Caco-2 (cell line): ENCODE measurements at regions not wholly inside any gene's neighbourhood (a gene's known extent, or its start where the extent isn't known, plus 50 kb on each side); places are given as distances from the start of the nearest gene placed in this dataset.

Experiments
- BruUV-seq: library from RNA; stranded (reverse); fragments of 400-500 nt; replicated peaks from 2 replicates; lab custom pipeline; 2021; lab: Mats Ljungman, UMichigan
- CTCF ChIA-PET: fragments of 300-600 bp; sonication (Branson Sonifier 250); formaldehyde crosslinking; loops from one replicate; lab custom pipeline; 2022; ENCODE audit warnings: antibody characterized with exemption; lab: Charles Lee
- POLR2A ChIA-PET: fragments of 300-600 bp; sonication (Branson Sonifier 250); formaldehyde crosslinking; loops from one replicate; lab custom pipeline; 2022; ENCODE audit warnings: antibody characterized with exemption; lab: Charles Lee
- DNase-seq, 2 experiments: peaks; one replicate each; pipeline versions ENCODE4 v3.0.0 to v3.0.0-alpha.2; 2020 to 2022
- H3K27me3 ChIP-seq: replicated peaks from 2 replicates; pipeline ENCODE4 v1.6.0; 2011; ENCODE audit warnings: low read length; ENCODE audit not compliant: control insufficient read depth, insufficient read depth
- H3K36me3 ChIP-seq: 2 replicates; pipeline ENCODE4 v1.5.1; 2011; ENCODE audit warnings: low read length; ENCODE audit not compliant: control insufficient read depth, insufficient read depth
- H3K4me1 ChIP-seq: fragments of 250-450 bp; sonication (Bioruptor Pico); 2 replicates; pipeline ENCODE4 v1.5.1; 2020; ENCODE audit warnings: mild to moderate bottlenecking
- H3K4me3 ChIP-seq: 2 replicates; pipeline ENCODE4 v1.5.1; 2011; ENCODE audit warnings: low read depth, mild to moderate bottlenecking, control low read depth, low read length
- H3K9me3 ChIP-seq: fragments of 250-450 bp; sonication (Bioruptor Pico); 2 replicates; pipeline ENCODE4 v1.5.1; 2020; ENCODE audit warnings: mild to moderate bottlenecking, moderate library complexity
- H3K27ac Mint-ChIP-seq: one replicate; pipeline ENCODE4 v1.8.0; 2022; ENCODE audit warnings: mixed read lengths; ENCODE audit not compliant: unreplicated experiment
- H3K27me3 Mint-ChIP-seq: one replicate; pipeline ENCODE4 v1.8.0; 2022; ENCODE audit warnings: mixed read lengths; ENCODE audit not compliant: insufficient read depth, unreplicated experiment
- H3K36me3 Mint-ChIP-seq: one replicate; pipeline ENCODE4 v1.8.0; 2022; ENCODE audit warnings: mild to moderate bottlenecking, mixed read lengths; ENCODE audit not compliant: insufficient read depth, unreplicated experiment
- H3K4me1 Mint-ChIP-seq: one replicate; pipeline ENCODE4 v1.8.0; 2022; ENCODE audit warnings: low read depth, mixed read lengths; ENCODE audit not compliant: unreplicated experiment
- H3K4me3 Mint-ChIP-seq: one replicate; pipeline ENCODE4 v1.8.0; 2022; ENCODE audit warnings: mild to moderate bottlenecking, moderate library complexity, mixed read lengths; ENCODE audit not compliant: unreplicated experiment
- H3K9me3 Mint-ChIP-seq: one replicate; pipeline ENCODE4 v1.8.0; 2022; ENCODE audit warnings: mixed read lengths; ENCODE audit not compliant: unreplicated experiment
- intact Hi-C: fragments of 100-400 bp; cut with micrococcal nuclease; formaldehyde crosslinking; loops from one replicate; pipeline ENCODE4 v1.10.0; 2022; ENCODE audit not compliant: unreplicated experiment
- TF ChIP-seq, protein P1 (sequence below), 2 experiments: fragments of 200-600 bp in 1 of 2; IDR thresholded peaks; 1 replicate in 1 of 2; 2 replicates in 1 of 2; pipeline versions ENCODE4 v1.5.1 to v1.8.0; 2011 to 2022; ENCODE audit warnings: antibody characterized with exemption in 1 of 2, control low read depth in 1 of 2, inconsistent platforms in 1 of 2, low read depth in 1 of 2, low read length in 1 of 2, mild to moderate bottlenecking in 1 of 2, moderate library complexity in 1 of 2; ENCODE audit not compliant: insufficient read depth in 1 of 2, severe bottlenecking in 1 of 2, unreplicated experiment in 1 of 2

GRCh38 chr10:27360581-27361172 lies 120.1 kb upstream of the ACBD5 start:
- Histone ChIP-seq H3K9me3 (no peaks in the 10 kb centered on the region), H3K27me3 (no peaks in the 10 kb centered on the region), H3K36me3 (no peaks in the 10 kb centered on the region), H3K4me1 (no peaks in the 10 kb centered on the region), H3K4me3 (no peak overlapping the region)
- intact Hi-C loops = loop anchor here (1.0 to 5.0 kb wide), 5 partner anchors 41 to 1025 kb away; partner anchors contain the start of gene ACBD5
- DNase-seq = peak; percentile 81 to 89
- no peaks in the 10 kb centered on the region for H3K36me3 Mint-ChIP-seq
- peaks cover 3% of the 10 kb centered on the region for H3K27me3 Mint-ChIP-seq
- no peaks in the 10 kb centered on the region for H3K9me3 Mint-ChIP-seq
- no peaks in the 10 kb centered on the region for H3K4me1 Mint-ChIP-seq
- BruUV-seq = no TSS peak
- H3K27ac Mint-ChIP-seq = no peak overlapping the region
- no peak overlapping the region for H3K4me3 Mint-ChIP-seq
- CTCF ChIA-PET = no interaction called here
- POLR2A ChIA-PET = no interaction called here
- TF ChIP-seq, protein P1, sequence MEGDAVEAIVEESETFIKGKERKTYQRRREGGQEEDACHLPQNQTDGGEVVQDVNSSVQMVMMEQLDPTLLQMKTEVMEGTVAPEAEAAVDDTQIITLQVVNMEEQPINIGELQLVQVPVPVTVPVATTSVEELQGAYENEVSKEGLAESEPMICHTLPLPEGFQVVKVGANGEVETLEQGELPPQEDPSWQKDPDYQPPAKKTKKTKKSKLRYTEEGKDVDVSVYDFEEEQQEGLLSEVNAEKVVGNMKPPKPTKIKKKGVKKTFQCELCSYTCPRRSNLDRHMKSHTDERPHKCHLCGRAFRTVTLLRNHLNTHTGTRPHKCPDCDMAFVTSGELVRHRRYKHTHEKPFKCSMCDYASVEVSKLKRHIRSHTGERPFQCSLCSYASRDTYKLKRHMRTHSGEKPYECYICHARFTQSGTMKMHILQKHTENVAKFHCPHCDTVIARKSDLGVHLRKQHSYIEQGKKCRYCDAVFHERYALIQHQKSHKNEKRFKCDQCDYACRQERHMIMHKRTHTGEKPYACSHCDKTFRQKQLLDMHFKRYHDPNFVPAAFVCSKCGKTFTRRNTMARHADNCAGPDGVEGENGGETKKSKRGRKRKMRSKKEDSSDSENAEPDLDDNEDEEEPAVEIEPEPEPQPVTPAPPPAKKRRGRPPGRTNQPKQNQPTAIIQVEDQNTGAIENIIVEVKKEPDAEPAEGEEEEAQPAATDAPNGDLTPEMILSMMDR (IDR thresholded peaks at IDR 0.05; ENCODE audit: insufficient read depth in 1 of 2, low read depth in 1 of 2, low read length in 1 of 2, severe bottlenecking in 1 of 2, unreplicated experiment in 1 of 2) = peak; percentile 98 to 99

GRCh38 chr10:27359792-27360355 lies 119.3 kb upstream of the ACBD5 start:
- H3K36me3 Mint-ChIP-seq = no peaks in the 10 kb centered on the region
- intact Hi-C loops = loop anchor here (1.0 to 5.0 kb wide), 5 partner anchors 41 to 1025 kb away; partner anchors contain the start of gene ACBD5
- no peaks in the 10 kb centered on the region for H3K4me1 Mint-ChIP-seq
- H3K27me3 Mint-ChIP-seq = no peaks in the 10 kb centered on the region
- Histone ChIP-seq H3K4me1 (no peaks in the 10 kb centered on the region), H3K36me3 (no peaks in the 10 kb centered on the region), H3K4me3 (no peak overlapping the region), H3K27me3 (no peaks in the 10 kb centered on the region), H3K9me3 (no peaks in the 10 kb centered on the region)
- no peaks in the 10 kb centered on the region for H3K9me3 Mint-ChIP-seq
- DNase-seq = no peak
- BruUV-seq = no TSS peak
- no peak overlapping the region for H3K27ac Mint-ChIP-seq
- H3K4me3 Mint-ChIP-seq = no peak overlapping the region
- ChIA-PET CTCF (interaction anchor here (0.6 kb wide), 1 partner anchor 15 kb away, joined by 3 read pairs; no protein-coding TSS in a partner anchor), POLR2A (no interaction called here)
- TF ChIP-seq, protein P1 (IDR thresholded peaks at IDR 0.05; ENCODE audit: insufficient read depth in 1 of 2, low read depth in 1 of 2, low read length in 1 of 2, severe bottlenecking in 1 of 2, unreplicated experiment in 1 of 2) = no peak

GRCh38 chr10:27356738-27357137 lies 116.1 kb upstream of the ACBD5 start:
- no peaks in the 10 kb centered on the region for H3K27me3 ChIP-seq
- POLR2A ChIA-PET = no interaction called here
- Mint-ChIP-seq H3K36me3 (no peaks in the 10 kb centered on the region), H3K4me3 (no peak overlapping the region), H3K27me3 (peaks cover 12% of the 10 kb centered on the region), H3K4me1 (no peaks in the 10 kb centered on the region), H3K27ac (no peak overlapping the region), H3K9me3 (no peaks in the 10 kb centered on the region)
- no peaks in the 10 kb centered on the region for H3K4me1 ChIP-seq
- no TSS peak for BruUV-seq
- H3K9me3 ChIP-seq = no peaks in the 10 kb centered on the region
- no peak overlapping the region for H3K4me3 ChIP-seq
- intact Hi-C loops = no loop called here
- no peak for DNase-seq
- no peaks in the 10 kb centered on the region for H3K36me3 ChIP-seq
- TF ChIP-seq, protein P1 (IDR thresholded peaks at IDR 0.05; ENCODE audit: insufficient read depth in 1 of 2, low read depth in 1 of 2, low read length in 1 of 2, severe bottlenecking in 1 of 2, unreplicated experiment in 1 of 2) = no peak
- CTCF ChIA-PET = no interaction called here
